Stimulated activated CD8-positive, alpha-beta memory T cell treated with anti-CD3 and anti-CD28 coated beads, Interleukin-12 subunit alpha, Interleukin-12 subunit beta, amount 100 ng/mL, for 4 hours (primary cell): ENCODE measurements at regions not wholly inside any gene's neighbourhood (a gene's known extent, or its start where the extent isn't known, plus 50 kb on each side); places are given as distances from the start of the nearest gene placed in this dataset.
"Not testable (repeated sequence)": the region's sequence is repeated elsewhere in the genome, so short reads cannot be mapped to it uniquely, and the experiment has no call there.

Experiments used
- DNase-seq: peaks from one replicate; pipeline ENCODE4 v3.0.0-alpha.2; 2020; ENCODE audit warnings: low read depth

- DNase-seq: no peak
Observed at GRCh38 chr14:30444451-30444850, 114.5 kb upstream of the G2E3 start.

- DNase-seq: no peak
Observed at GRCh38 chr14:30445011-30445793, 113.8 kb upstream of the G2E3 start.

- no peak for DNase-seq
Observed at GRCh38 chr14:30445852-30446251, 113.1 kb upstream of the G2E3 start.

GRCh38 chr14:30450631-30451545 is 108.1 kb upstream of the G2E3 start:
- no peak for DNase-seq

GRCh38 chr14:30456296-30456695 is 102.7 kb upstream of the G2E3 start:
- no peak for DNase-seq

GRCh38 chr14:30462358-30462757 is 96.6 kb upstream of the G2E3 start:
- DNase-seq: no peak

GRCh38 chr14:30464481-30464880 is 94.5 kb upstream of the G2E3 start:
- DNase-seq: no peak

GRCh38 chr14:30468354-30468753 is 90.6 kb upstream of the G2E3 start:
- no peak for DNase-seq

GRCh38 chr14:30471980-30472379 is 87.0 kb upstream of the G2E3 start:
- DNase-seq: no peak

GRCh38 chr14:30473846-30474696 is 84.9 kb upstream of the G2E3 start:
- not testable (repeated sequence) for DNase-seq

GRCh38 chr14:30482276-30482675 is 76.7 kb upstream of the G2E3 start:
- DNase-seq: no peak

- no peak for DNase-seq
Observed at GRCh38 chr14:30484201-30484600, 74.8 kb upstream of the G2E3 start.

- no peak for DNase-seq
Observed at GRCh38 chr14:30484976-30485375, 74.0 kb upstream of the G2E3 start.

GRCh38 chr14:30496852-30497251 is 62.1 kb upstream of the G2E3 start:
- DNase-seq: no peak

- DNase-seq: no peak
Observed at GRCh38 chr14:30499358-30499757, 59.6 kb upstream of the G2E3 start.

- no peak for DNase-seq
Observed at GRCh38 chr14:30500222-30500621, 58.7 kb upstream of the G2E3 start.

GRCh38 chr14:30507209-30507608 is 51.7 kb upstream of the G2E3 start:
- DNase-seq: no peak
